IMR-90 (cell line): ENCODE measurements at regions not wholly inside any gene's neighbourhood (a gene's known extent, or its start where the extent isn't known, plus 50 kb on each side); places are given as distances from the start of the nearest gene placed in this dataset.

Experiments
- ATAC-seq: fragments of 200-7000 bp; cut with Tn5 transposase; 2 replicates; pipeline ENCODE4 v1.9.1; 2020; ENCODE audit warnings: low read depth, mild to moderate bottlenecking, moderate library complexity
- BruUV-seq: library from RNA; stranded (reverse); fragments of 400-500 nt; replicated peaks from 2 replicates; lab custom pipeline; 2021; lab: Mats Ljungman, UMichigan
- CTCF ChIA-PET: fragments of 300-600 bp; formaldehyde crosslinking; extraction: SDS; loops from one replicate; lab custom pipeline; 2021; ENCODE audit warnings: antibody characterized with exemption; lab: Yijun Ruan, JAX
- POLR2A ChIA-PET: fragments of 300-600 bp; sonication (Branson Sonifier 250); formaldehyde crosslinking; loops from one replicate; lab custom pipeline; 2022; ENCODE audit warnings: antibody characterized with exemption; ENCODE audit not compliant: unreplicated experiment; lab: Charles Lee
- DNase-seq: peaks from one replicate; pipeline ENCODE4 v3.0.0; 2013
- H2AFZ ChIP-seq: replicated peaks from 2 replicates; pipeline ENCODE3; 2013; ENCODE audit warnings: low read length, mild to moderate bottlenecking; ENCODE audit not compliant: poor library complexity
- H2AK5ac ChIP-seq: 2 replicates; pipeline ENCODE4 v1.6.1; 2013; ENCODE audit warnings: low read depth, low read length, inconsistent platforms
- H2AK9ac ChIP-seq: replicated peaks from 2 replicates; pipeline ENCODE3; 2013; ENCODE audit warnings: mild to moderate bottlenecking, low read depth, low read length, moderate library complexity; ENCODE audit not compliant: poor library complexity
- H2BK120ac ChIP-seq: 2 replicates; pipeline ENCODE4 v1.6.1; 2013; ENCODE audit warnings: low read depth, low read length, inconsistent platforms
- H2BK15ac ChIP-seq: 3 replicates; pipeline ENCODE4 v1.6.1; 2013; ENCODE audit warnings: low read depth, low read length, inconsistent platforms
- H2BK20ac ChIP-seq: 2 replicates; pipeline ENCODE4 v1.6.1; 2013; ENCODE audit warnings: low read depth, mild to moderate bottlenecking, inconsistent platforms, low read length, moderate library complexity
- H2BK5ac ChIP-seq: 2 replicates; pipeline ENCODE4 v1.6.1; 2013; ENCODE audit warnings: mild to moderate bottlenecking, low read depth, low read length, inconsistent platforms; ENCODE audit not compliant: poor library complexity, severe bottlenecking
- H3K14ac ChIP-seq: replicated peaks from 2 replicates; pipeline ENCODE4 v1.6.1; 2013; ENCODE audit warnings: low read depth, low read length, inconsistent platforms
- H3K18ac ChIP-seq: 2 replicates; pipeline ENCODE4 v1.6.1; 2013; ENCODE audit warnings: low read depth, low read length, control low read depth
- H3K23ac ChIP-seq: 2 replicates; pipeline ENCODE4 v1.6.1; 2013; ENCODE audit warnings: low read depth, low read length, inconsistent platforms
- H3K27ac ChIP-seq: 2 replicates; pipeline ENCODE4 v1.5.1; 2013; ENCODE audit warnings: mild to moderate bottlenecking, control low read depth, low read length; ENCODE audit not compliant: insufficient read depth
- H3K27me3 ChIP-seq: 2 replicates; pipeline ENCODE4 v1.6.1; 2013; ENCODE audit warnings: low read length; ENCODE audit not compliant: control insufficient read depth, insufficient read depth
- H3K36me3 ChIP-seq: 2 replicates; pipeline ENCODE4 v1.6.1; 2013; ENCODE audit warnings: low read length, mixed read lengths; ENCODE audit not compliant: control insufficient read depth, insufficient read depth
- H3K4ac ChIP-seq: 2 replicates; pipeline ENCODE4 v1.6.1; 2013; ENCODE audit warnings: low read depth, low read length, inconsistent platforms
- H3K4me1 ChIP-seq: 2 replicates; pipeline ENCODE4 v1.6.1; 2013; ENCODE audit warnings: low read length, mixed read lengths; ENCODE audit not compliant: control insufficient read depth, insufficient read depth
- H3K4me2 ChIP-seq: 2 replicates; pipeline ENCODE4 v1.6.1; 2013; ENCODE audit warnings: low read depth, mild to moderate bottlenecking, control low read depth, low read length, moderate library complexity
- H3K4me3 ChIP-seq: 2 replicates; pipeline ENCODE4 v1.5.1; 2013; ENCODE audit warnings: low read depth, mild to moderate bottlenecking, control low read depth, low read length, moderate library complexity; ENCODE audit not compliant: insufficient read depth
- H3K56ac ChIP-seq: 2 replicates; pipeline ENCODE4 v1.6.1; 2013; ENCODE audit warnings: low read length, inconsistent platforms; ENCODE audit not compliant: insufficient read depth; ENCODE audit errors: extremely low read depth
- H3K79me1 ChIP-seq, 2 experiments: 2 replicates each; pipeline ENCODE4 v1.6.1; 2013; ENCODE audit warnings: low read length in 2 of 2, inconsistent platforms in 1 of 2, low read depth in 1 of 2
- H3K9ac ChIP-seq: 2 replicates; pipeline ENCODE4 v1.6.1; 2013; ENCODE audit warnings: low read depth, low read length, control low read depth
- H3K9me1 ChIP-seq: 2 replicates; pipeline ENCODE4 v1.6.1; 2013; ENCODE audit warnings: low read length, inconsistent platforms; ENCODE audit not compliant: insufficient read depth
- H3K9me3 ChIP-seq: 2 replicates; pipeline ENCODE4 v1.6.1; 2013; ENCODE audit warnings: low read length; ENCODE audit not compliant: control insufficient read depth, insufficient read depth
- H4K20me1 ChIP-seq: 2 replicates; pipeline ENCODE4 v1.6.1; 2013; ENCODE audit warnings: low read length, inconsistent platforms; ENCODE audit not compliant: insufficient read depth
- H4K5ac ChIP-seq: 2 replicates; pipeline ENCODE4 v1.6.1; 2013; ENCODE audit warnings: mild to moderate bottlenecking, low read depth, low read length, control low read depth
- H4K8ac ChIP-seq, 2 experiments: 2 replicates each; pipeline ENCODE4 v1.6.1; 2013; ENCODE audit warnings: low read depth in 2 of 2, low read length in 2 of 2, control low read depth in 1 of 2, inconsistent platforms in 1 of 2
- H4K91ac ChIP-seq: 2 replicates; pipeline ENCODE4 v1.6.1; 2013; ENCODE audit warnings: low read depth, low read length, inconsistent platforms; ENCODE audit not compliant: insufficient read depth
- ELK1 ChIP-seq: fragments of 150-350 bp; IDR thresholded peaks from 2 replicates; pipeline ENCODE4 v1.6.1; 2016; ENCODE audit warnings: low read depth, mild to moderate bottlenecking, low read length, moderate library complexity, borderline replicate concordance
- USF2 ChIP-seq: fragments of 150-350 bp; IDR thresholded peaks from 2 replicates; pipeline ENCODE4 v1.6.1; 2017; ENCODE audit warnings: mild to moderate bottlenecking, antibody characterized with exemption, low read length, low read depth
- WGBS, 2 experiments: methylation state at CpG; one replicate each; pipeline versions ENCODE4 v1.1.5 to v1.1.7; 2013; ENCODE audit warnings: missing lambda C conversion rate in 2 of 2; ENCODE audit not compliant: insufficient read length in 1 of 2; ENCODE audit errors: extremely low coverage in 2 of 2; 5-methylcytosine and 5-hydroxymethylcytosine counted together
- dilution Hi-C: fragments of 300-500 bp; cut with HindIII; formaldehyde crosslinking; loops from one replicate; pipeline ENCODE4 v1.14.3; 2018; ENCODE audit warnings: low sequenced_read_pairs; ENCODE audit not compliant: unreplicated experiment
- in situ Hi-C: fragments of 300-500 bp; cut with MboI; formaldehyde crosslinking; loops from 3 replicates; pipeline ENCODE4 v1.14.3; 2019; ENCODE audit warnings: low sequenced_read_pairs, inconsistent platforms, mixed read lengths
- intact Hi-C: fragments of 100-400 bp; cut with micrococcal nuclease; formaldehyde crosslinking; loops from 2 replicates; pipeline ENCODE4 v1.10.0; 2022

- Histone ChIP-seq H3K9me1 (no peaks in the 10 kb centered on the region), H3K56ac (no peak overlapping the region), H2AFZ (no peak overlapping the region), H3K4me3 (no peak overlapping the region), H2BK120ac (no peak overlapping the region), H3K27ac (no peak overlapping the region), H3K79me1 (no peaks in the 10 kb centered on the region), H2AK9ac (no peak overlapping the region), H3K4me2 (no peak overlapping the region), H3K9ac (no peak overlapping the region), H3K18ac (no peak overlapping the region), H3K23ac (no peak overlapping the region), H3K4me1 (no peaks in the 10 kb centered on the region), H4K20me1 (no peaks in the 10 kb centered on the region), H2AK5ac (no peak overlapping the region), H2BK15ac (no peak overlapping the region), H4K5ac (no peak overlapping the region), H4K8ac (no peak overlapping the region), H4K91ac (no peak overlapping the region), H3K4ac (no peak overlapping the region), H3K27me3 (no peaks in the 10 kb centered on the region), H3K9me3 (peaks cover 6% of the 10 kb centered on the region; the same call in 1 of the 2 replicates), H3K14ac (no peak overlapping the region), H2BK20ac (no peak overlapping the region), H2BK5ac (no peak overlapping the region), H3K36me3 (no peaks in the 10 kb centered on the region)
- BruUV-seq, result no TSS peak
- in situ Hi-C loops, result no loop called here
- intact Hi-C loops, result no loop called here
- DNase-seq (no peak), ATAC-seq (no peak)
- TF ChIP-seq ELK1 (no peak), USF2 (no peak)
- dilution Hi-C loops, result no loop called here
- POLR2A ChIA-PET, result no interaction called here
- CTCF ChIA-PET, result no interaction called here
- no CpG with 5 or more reads among the region's 1 CpG for WGBS, 2 experiments
These were observed 755.2 kb downstream of the BRINP1 start for GRCh38 chr9:118613996-118614395.
